ENCODE measurements at regions not wholly inside any gene's neighbourhood (a gene's known extent, or its start where the extent isn't known, plus 50 kb on each side); places are given as distances from the start of the nearest gene placed in this dataset.

DNA sequence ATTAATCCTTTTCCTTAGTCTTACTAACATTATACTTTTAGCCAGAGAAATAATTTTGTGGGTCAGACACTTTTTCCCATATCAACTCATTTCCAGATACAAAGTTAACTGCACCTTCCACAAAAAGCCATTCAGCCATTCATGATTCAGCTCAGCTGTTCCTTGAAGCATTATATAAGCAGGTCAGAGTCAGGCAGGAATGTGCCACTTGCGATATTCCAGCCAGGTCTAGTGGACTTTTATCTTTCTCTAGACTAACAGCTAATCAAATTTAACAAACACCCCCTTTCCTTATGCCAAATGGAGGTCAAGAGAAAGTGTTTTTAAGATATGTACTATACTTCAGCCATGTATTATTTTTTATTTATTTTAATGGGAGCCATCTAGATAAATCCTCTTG is 75.6 kb upstream of the EPB41L3 start:
- Histone ChIP-seq H3K36me3 (no peaks in the 10 kb centered on the region), H3K9me3 (no peaks in the 10 kb centered on the region), H3K27ac (no peak overlapping the region), H3K4me3 (no peak overlapping the region), H3K27me3 (no peaks in the 10 kb centered on the region), H3K4me1 (ENCODE audit: insufficient read depth) (no peaks in the 10 kb centered on the region)
- whole genome bisulfite sequencing, 3 donors: 36 to 49% (median 42%) methylated on average over 1 of the region's 1 CpG
- no peak for DNase-seq
- intact Hi-C loops (cut with DNase I): loop anchor here in 1 of 4 donors (10.0 kb wide), 1 partner anchor 145 kb away; no protein-coding TSS in a partner anchor
- TF ChIP-seq, protein P1, sequence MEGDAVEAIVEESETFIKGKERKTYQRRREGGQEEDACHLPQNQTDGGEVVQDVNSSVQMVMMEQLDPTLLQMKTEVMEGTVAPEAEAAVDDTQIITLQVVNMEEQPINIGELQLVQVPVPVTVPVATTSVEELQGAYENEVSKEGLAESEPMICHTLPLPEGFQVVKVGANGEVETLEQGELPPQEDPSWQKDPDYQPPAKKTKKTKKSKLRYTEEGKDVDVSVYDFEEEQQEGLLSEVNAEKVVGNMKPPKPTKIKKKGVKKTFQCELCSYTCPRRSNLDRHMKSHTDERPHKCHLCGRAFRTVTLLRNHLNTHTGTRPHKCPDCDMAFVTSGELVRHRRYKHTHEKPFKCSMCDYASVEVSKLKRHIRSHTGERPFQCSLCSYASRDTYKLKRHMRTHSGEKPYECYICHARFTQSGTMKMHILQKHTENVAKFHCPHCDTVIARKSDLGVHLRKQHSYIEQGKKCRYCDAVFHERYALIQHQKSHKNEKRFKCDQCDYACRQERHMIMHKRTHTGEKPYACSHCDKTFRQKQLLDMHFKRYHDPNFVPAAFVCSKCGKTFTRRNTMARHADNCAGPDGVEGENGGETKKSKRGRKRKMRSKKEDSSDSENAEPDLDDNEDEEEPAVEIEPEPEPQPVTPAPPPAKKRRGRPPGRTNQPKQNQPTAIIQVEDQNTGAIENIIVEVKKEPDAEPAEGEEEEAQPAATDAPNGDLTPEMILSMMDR (IDR thresholded peaks at IDR 0.05): no peak
- TF ChIP-seq POLR2A (IDR thresholded peaks at IDR 0.05) (no peak), EP300 (IDR thresholded peaks at IDR 0.05) (no peak)

DNA sequence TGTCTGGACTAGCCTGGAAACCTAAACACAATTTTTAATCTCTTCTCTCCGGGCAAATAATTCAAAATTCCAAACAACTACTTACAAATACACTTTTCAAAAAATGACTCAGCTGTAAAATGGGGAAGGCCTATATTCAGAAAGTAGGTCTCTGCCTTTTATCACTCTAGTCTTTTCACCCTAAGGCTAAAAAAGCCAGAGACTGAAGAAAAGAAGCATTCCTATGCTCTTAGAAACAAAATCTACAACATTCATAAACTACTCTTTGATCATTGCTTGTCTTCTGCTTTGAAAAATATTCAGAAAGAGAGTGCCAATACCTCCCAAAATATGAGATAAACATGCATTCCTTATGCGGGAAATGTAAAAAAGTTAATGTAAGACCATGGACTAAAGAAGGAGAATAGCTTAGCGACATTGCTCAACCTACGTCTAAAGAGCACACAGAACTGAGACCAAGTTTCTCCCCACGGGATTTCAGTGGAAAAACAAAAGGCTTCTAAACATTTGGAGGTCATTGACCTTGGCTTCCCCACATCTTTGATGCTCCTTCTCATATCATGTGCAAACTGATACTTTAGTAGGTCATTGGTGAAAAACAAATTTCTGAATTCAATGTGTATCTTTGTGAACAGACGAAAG is 74.4 kb upstream of the EPB41L3 start:
- TF ChIP-seq POLR2A (IDR thresholded peaks at IDR 0.05) (no peak), EP300 (IDR thresholded peaks at IDR 0.05) (no peak)
- TF ChIP-seq, protein P1 (IDR thresholded peaks at IDR 0.05): no peak
- no peak overlapping the region for H3K27ac ChIP-seq
- DNase-seq: no peak
- no peaks in the 10 kb centered on the region for H3K4me1 ChIP-seq (ENCODE audit: insufficient read depth)
- H3K27me3 ChIP-seq: no peaks in the 10 kb centered on the region
- WGBS, 3 donors: 10 to 24% (median 12%) methylated on average over 6 of the region's 6 CpGs
- H3K36me3 ChIP-seq: no peaks in the 10 kb centered on the region
- H3K4me3 ChIP-seq: no peak overlapping the region
- intact Hi-C loops (cut with DNase I): loop anchor here in 1 of 4 donors (10.0 kb wide), 1 partner anchor 143 kb away; no protein-coding TSS in a partner anchor
- no peaks in the 10 kb centered on the region for H3K9me3 ChIP-seq

DNA sequence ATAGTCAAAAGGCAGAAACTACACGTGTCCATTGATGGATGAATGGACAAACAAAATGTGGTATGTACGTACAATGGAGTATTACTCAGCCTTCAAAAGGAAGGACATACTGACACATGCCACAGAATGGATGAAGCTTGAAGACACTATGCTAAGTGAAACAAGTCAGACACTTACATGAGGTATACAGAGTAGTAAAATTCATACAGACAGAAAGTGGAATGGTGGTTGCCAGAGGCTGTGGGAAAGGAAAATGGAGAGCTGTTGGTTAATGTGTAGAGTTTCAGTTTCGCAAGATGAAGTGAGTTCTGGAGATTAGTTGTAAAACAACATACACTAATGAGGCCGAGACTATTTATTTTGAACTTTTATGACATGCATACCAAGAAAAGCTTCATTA is 67.4 kb upstream of the EPB41L3 start:
- Histone ChIP-seq H3K36me3 (no peaks in the 10 kb centered on the region), H3K27me3 (no peaks in the 10 kb centered on the region), H3K27ac (no peak overlapping the region), H3K9me3 (no peaks in the 10 kb centered on the region), H3K4me3 (no peak overlapping the region), H3K4me1 (ENCODE audit: insufficient read depth) (no peaks in the 10 kb centered on the region)
- intact Hi-C loops (cut with DNase I): loop anchor here in 1 of 4 donors (10.0 kb wide), 1 partner anchor 136 kb away; no protein-coding TSS in a partner anchor
- DNase-seq: no peak
- TF ChIP-seq, protein P1 (IDR thresholded peaks at IDR 0.05): no peak
- no peak for TF ChIP-seq POLR2A (IDR thresholded peaks at IDR 0.05)
- 87% methylated on average over 4 of the region's 4 CpGs for WGBS, 3 donors

DNA sequence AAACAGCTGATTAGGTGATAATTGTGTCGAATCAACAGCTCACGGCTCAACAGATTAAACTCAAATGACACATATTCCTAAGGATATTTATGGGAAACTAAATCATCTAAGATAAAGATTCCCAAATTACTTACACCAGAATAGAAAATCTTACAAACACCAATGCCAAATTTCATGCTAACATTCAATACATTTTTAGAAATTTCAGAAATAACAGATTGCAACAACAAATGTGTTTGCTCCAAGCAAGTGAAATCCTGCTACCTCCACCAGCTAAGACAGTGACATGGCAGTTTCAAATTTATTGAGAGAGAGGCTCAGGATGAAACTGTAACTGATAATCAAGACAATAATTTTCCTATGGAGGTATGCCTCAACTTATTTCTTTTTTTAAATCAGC is 65.0 kb upstream of the EPB41L3 start:
- 37 to 57% (median 50%) methylated on average over 2 of the region's 2 CpGs for WGBS, 3 donors
- H3K4me1 ChIP-seq (ENCODE audit: insufficient read depth): no peaks in the 10 kb centered on the region
- no peak for DNase-seq
- intact Hi-C loops (cut with DNase I): loop anchor here in 1 of 4 donors (10.0 kb wide), 1 partner anchor 226 kb away; no protein-coding TSS in a partner anchor
- H3K4me3 ChIP-seq: no peak overlapping the region
- no peaks in the 10 kb centered on the region for H3K27me3 ChIP-seq
- TF ChIP-seq POLR2A (IDR thresholded peaks at IDR 0.05) (no peak), EP300 (IDR thresholded peaks at IDR 0.05) (no peak)
- TF ChIP-seq, protein P1 (IDR thresholded peaks at IDR 0.05): no peak
- no peaks in the 10 kb centered on the region for H3K9me3 ChIP-seq
- H3K36me3 ChIP-seq: no peaks in the 10 kb centered on the region
- H3K27ac ChIP-seq: no peak overlapping the region

All from ovary (tissue), 7 donors.